GM18909 (cell line): ENCODE measurements at regions not wholly inside any gene's neighbourhood (a gene's known extent, or its start where the extent isn't known, plus 50 kb on each side); places are given as distances from the start of the nearest gene placed in this dataset.
A peak's percentile ranks its signal among the peaks of the same experiment; 100 is the strongest.

Source experiments
- ATAC-seq: cut with Tn5 transposase; IDR thresholded peaks from one replicate; pipeline ENCODE4 v1.9.1; 2021; ENCODE audit warnings: mild to moderate bottlenecking; ENCODE audit not compliant: unreplicated experiment, poor library complexity

GRCh38 chr2:176699098-176699497 lies 429.9 kb downstream of the MTX2 start:
- no peak for ATAC-seq

GRCh38 chr2:176699644-176700043 lies 430.4 kb downstream of the MTX2 start:
- no peak for ATAC-seq

- no peak for ATAC-seq
Measured at GRCh38 chr2:176702131-176702530, 432.9 kb downstream of the MTX2 start.

- no peak for ATAC-seq
Measured at GRCh38 chr2:176704282-176704858, 435.1 kb downstream of the MTX2 start.

- ATAC-seq = no peak
Measured at GRCh38 chr2:176709149-176709951, 440.1 kb downstream of the MTX2 start.

- ATAC-seq = no peak
Measured at GRCh38 chr2:176709991-176710390, 440.7 kb downstream of the MTX2 start.

- no peak for ATAC-seq
Measured at GRCh38 chr2:176710657-176711186, 441.5 kb downstream of the MTX2 start.

GRCh38 chr2:176725873-176726645 lies 456.8 kb downstream of the MTX2 start:
- no peak for ATAC-seq

GRCh38 chr2:176727696-176728095 lies 458.5 kb downstream of the MTX2 start:
- ATAC-seq = no peak

GRCh38 chr2:176729706-176730569 lies 460.7 kb downstream of the MTX2 start:
- no peak for ATAC-seq

- no peak for ATAC-seq
Measured at GRCh38 chr2:176732780-176733179, 463.5 kb downstream of the MTX2 start.

GRCh38 chr2:176733698-176734430 lies 464.6 kb downstream of the MTX2 start:
- ATAC-seq = no peak

GRCh38 chr2:176734868-176735267 lies 465.6 kb downstream of the MTX2 start:
- ATAC-seq = no peak

- no peak for ATAC-seq
Measured at GRCh38 chr2:176742271-176742670, 470.3 kb upstream of the HNRNPA3 start.

- no peak for ATAC-seq
Measured at GRCh38 chr2:176743671-176744070, 468.9 kb upstream of the HNRNPA3 start.

- ATAC-seq = no peak
Measured at GRCh38 chr2:176744146-176744545, 468.4 kb upstream of the HNRNPA3 start.

GRCh38 chr2:176745543-176746200 lies 466.9 kb upstream of the HNRNPA3 start:
- peak; percentile 79 for ATAC-seq

- ATAC-seq = no peak
Measured at GRCh38 chr2:176746411-176746810, 466.2 kb upstream of the HNRNPA3 start.

GRCh38 chr2:176747506-176747905 lies 465.1 kb upstream of the HNRNPA3 start:
- ATAC-seq = no peak
